PFSK-1 (cell line): ENCODE measurements at regions not wholly inside any gene's neighbourhood (a gene's known extent, or its start where the extent isn't known, plus 50 kb on each side); places are given as distances from the start of the nearest gene placed in this dataset.

Source experiments
- FOXP2 ChIP-seq: optimal IDR thresholded peaks from 2 replicates; pipeline ENCODE3; 2011; ENCODE audit warnings: borderline replicate concordance, control low read depth, inconsistent platforms; ENCODE audit not compliant: insufficient read depth; ENCODE audit errors: extremely low read length, extremely low read depth
- POLR2AphosphoS5 ChIP-seq: IDR thresholded peaks from 2 replicates; pipeline ENCODE4 v1.6.1; 2012; ENCODE audit warnings: low read depth, mild to moderate bottlenecking, control low read depth, low read length, moderate library complexity
- SIN3A ChIP-seq: IDR thresholded peaks from 2 replicates; pipeline ENCODE4 v1.6.1; 2012; ENCODE audit warnings: mild to moderate bottlenecking, low read length, moderate library complexity, borderline replicate concordance; ENCODE audit not compliant: insufficient read depth
- TAF1 ChIP-seq: IDR thresholded peaks from 2 replicates; pipeline ENCODE4 v1.6.1; 2012; ENCODE audit warnings: low read length, control low read depth, borderline replicate concordance; ENCODE audit not compliant: insufficient read depth
- TF ChIP-seq, protein P1 (sequence below), 2 experiments: IDR thresholded peaks; 2 replicates each; pipeline versions ENCODE4 v1.6.1 to v1.8.0; 2011 to 2012; ENCODE audit warnings: low read depth in 2 of 2, low read length in 2 of 2, control low read depth in 1 of 2, inconsistent platforms in 1 of 2, mild to moderate bottlenecking in 1 of 2, moderate library complexity in 1 of 2; ENCODE audit not compliant: insufficient read depth in 1 of 2

DNA sequence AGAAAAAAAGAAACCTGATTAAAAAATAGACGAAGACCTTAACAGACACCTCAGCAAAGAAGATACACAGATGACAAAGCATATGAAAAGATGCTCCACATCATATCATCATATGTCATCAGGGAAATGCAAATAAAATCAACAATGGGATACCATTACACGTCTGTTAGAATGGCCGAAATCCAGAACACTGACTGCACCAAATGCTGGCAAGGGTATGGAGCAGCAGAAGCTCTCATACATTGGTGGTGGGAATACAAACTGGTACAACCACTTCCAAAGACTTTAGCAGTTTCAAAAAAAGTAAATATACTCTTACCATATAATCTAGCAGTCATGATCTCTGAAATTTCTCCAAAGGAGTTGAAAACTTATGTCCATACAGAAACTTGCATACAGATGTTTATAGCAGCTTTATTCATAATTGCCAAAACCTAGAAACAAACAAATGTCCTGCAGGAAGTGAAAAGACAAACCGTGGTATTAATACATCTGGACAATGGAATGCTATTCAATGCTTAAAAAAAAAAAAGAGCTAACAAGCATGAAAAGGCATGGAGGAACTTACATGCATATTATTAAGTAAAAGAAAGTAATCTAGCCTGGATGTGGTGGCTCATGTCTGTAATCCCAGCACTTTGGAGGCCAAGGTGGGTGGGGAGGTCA is 107.4 kb downstream of the HES1 start:
- TF ChIP-seq, protein P1, sequence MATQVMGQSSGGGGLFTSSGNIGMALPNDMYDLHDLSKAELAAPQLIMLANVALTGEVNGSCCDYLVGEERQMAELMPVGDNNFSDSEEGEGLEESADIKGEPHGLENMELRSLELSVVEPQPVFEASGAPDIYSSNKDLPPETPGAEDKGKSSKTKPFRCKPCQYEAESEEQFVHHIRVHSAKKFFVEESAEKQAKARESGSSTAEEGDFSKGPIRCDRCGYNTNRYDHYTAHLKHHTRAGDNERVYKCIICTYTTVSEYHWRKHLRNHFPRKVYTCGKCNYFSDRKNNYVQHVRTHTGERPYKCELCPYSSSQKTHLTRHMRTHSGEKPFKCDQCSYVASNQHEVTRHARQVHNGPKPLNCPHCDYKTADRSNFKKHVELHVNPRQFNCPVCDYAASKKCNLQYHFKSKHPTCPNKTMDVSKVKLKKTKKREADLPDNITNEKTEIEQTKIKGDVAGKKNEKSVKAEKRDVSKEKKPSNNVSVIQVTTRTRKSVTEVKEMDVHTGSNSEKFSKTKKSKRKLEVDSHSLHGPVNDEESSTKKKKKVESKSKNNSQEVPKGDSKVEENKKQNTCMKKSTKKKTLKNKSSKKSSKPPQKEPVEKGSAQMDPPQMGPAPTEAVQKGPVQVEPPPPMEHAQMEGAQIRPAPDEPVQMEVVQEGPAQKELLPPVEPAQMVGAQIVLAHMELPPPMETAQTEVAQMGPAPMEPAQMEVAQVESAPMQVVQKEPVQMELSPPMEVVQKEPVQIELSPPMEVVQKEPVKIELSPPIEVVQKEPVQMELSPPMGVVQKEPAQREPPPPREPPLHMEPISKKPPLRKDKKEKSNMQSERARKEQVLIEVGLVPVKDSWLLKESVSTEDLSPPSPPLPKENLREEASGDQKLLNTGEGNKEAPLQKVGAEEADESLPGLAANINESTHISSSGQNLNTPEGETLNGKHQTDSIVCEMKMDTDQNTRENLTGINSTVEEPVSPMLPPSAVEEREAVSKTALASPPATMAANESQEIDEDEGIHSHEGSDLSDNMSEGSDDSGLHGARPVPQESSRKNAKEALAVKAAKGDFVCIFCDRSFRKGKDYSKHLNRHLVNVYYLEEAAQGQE (IDR thresholded peaks at IDR 0.05; ENCODE audit: insufficient read depth in 1 of 2, low read depth in 2 of 2, low read length in 2 of 2): no peak
- TF ChIP-seq TAF1: no peak
- TF ChIP-seq POLR2AphosphoS5: no peak
- no peak for TF ChIP-seq SIN3A
- no peak for TF ChIP-seq FOXP2
